NCI-H510A treated with DMSO at 0.1 percent for 48 hours (cell line): ENCODE measurements at regions not wholly inside any gene's neighbourhood (a gene's known extent, or its start where the extent isn't known, plus 50 kb on each side); places are given as distances from the start of the nearest gene placed in this dataset.

ENCODE experiments used
- DNase-seq: peaks from one replicate; lab custom pipeline; 2025; lab: John Stamatoyannopoulos, UW

DNA sequence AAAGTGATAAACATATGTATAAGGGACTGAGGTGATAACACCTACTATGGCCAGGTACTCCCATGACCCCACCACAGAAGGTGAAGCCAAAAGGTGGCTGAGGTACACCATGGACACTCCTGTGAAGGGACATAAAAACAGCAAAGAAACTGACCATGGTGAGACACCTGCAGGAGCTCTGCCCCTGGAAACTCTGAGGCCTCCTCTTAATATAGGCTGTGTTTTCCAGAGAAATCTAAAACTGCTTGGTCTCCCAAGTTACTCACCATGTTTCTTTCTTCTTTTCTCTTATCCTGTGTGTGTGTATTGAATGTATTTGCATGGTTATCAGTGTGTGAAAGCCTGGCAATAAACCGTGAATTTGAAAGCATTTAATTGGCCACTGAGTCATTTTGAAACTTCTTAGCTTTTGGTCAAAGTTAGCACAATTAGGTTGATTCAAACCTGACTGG lies 739.3 kb upstream of the GCFC2 start:
- DNase-seq: no peak

DNA sequence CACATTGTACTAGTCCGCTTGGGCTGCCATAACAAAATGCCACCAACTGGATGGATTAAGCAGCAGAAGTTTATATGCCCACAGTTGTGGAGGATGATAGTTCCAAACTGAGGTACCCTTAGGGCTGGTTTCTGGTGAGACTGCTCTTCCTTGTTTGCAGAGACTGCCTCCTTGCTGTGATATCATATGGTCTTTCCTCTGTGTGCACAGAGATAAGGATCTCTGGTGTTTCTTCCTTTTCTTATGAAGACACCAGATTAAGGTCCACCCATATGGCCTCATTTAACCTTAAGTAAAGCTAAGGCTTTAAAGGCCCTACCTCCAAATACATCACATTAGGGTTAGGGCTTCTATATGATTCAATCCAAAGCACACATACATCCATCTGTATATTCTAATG lies 738.2 kb upstream of the GCFC2 start:
- DNase-seq: no peak

DNA sequence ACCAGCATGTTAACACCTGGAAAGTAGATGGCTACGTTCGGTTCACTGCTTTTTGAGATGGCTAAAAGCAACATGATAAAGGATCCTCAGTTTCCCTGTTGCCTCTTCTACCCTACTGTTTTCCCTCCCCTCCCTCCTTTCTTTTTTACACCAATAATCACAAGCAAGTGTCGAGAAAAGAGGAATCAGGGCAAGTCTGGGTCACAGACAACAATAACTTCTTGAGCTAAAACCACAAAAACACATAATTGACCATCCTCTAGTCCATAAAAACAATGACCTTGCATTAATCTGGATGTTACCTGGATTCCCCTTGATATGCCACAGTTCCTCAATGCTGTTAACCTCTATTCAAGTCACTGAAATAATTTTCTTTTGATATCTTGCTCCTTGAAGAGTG lies 736.6 kb upstream of the GCFC2 start:
- DNase-seq: no peak

DNA sequence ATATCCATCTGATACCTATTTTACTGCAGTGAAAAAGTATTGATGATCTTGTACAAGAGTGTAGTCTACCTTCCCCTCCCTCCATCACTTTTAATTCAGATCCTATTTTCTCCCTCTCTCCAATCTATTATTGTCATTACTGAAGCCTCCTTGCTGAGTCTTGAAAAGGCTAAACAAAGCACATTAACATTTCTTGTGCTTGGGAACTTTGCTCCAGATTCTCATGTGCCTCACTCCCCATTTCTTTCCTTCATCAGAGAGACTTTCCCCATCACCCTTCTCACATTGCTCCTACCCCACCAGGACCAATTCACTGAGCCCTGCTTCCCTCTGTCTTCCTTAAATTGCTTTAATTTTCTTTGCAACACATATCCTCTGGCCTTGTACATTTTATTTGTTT lies 736.2 kb upstream of the GCFC2 start:
- DNase-seq: no peak

DNA sequence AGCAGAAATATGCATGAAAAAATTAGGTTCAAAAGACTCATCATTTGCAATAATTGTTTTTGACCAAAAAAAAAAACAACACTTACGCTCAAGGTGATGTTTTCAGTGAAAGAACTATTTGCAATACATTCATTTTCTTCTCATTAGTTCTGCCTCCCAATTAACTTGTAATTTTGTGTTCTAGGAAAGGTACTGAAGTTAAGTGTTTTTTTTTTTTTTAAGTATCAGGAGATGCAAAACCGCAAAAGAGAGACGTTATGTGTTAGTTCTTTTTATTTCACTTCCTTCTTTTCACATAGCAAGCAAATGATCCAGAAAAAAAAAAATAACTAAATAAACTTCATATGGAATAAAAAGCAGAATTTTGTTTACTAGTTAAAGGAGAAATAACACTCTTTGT lies 735.2 kb upstream of the GCFC2 start:
- DNase-seq: no peak

DNA sequence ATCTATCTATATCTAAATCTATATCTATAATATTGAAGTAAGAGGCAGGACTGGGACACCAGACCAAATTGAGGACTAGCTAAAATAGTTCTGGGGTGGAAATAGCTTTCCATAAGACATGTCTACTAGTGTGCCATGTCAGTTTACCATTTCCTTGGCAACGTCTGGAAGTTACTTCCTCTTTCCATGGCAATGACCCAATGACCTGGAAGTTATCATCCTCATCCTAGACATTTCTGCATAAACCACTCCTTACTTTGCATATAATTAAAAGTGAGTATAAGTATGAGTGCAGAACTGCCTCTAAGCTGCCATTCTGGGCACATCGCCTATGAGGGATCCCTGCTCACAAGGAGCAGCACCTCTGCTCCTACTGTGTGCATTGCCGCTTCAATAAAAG lies 734.0 kb upstream of the GCFC2 start:
- DNase-seq: no peak

DNA sequence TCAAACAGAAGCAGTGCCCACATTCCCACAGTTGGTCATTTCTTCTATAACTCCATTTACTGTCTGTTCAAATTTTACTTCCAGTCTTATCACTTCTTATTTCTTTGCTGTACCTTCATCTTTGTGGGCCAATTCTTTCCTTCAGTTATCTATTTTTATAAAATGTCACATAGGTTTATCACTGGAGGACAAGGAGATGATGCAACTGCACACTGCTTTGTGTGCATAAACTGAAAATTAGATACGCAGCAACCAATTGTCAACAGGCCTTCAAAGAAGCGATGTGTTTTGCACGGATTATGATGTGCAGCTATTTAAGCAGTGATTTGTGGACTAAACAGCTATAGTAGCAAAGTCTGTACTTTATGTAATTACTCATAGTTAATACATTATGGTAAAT lies 726.8 kb upstream of the GCFC2 start:
- DNase-seq: no peak

DNA sequence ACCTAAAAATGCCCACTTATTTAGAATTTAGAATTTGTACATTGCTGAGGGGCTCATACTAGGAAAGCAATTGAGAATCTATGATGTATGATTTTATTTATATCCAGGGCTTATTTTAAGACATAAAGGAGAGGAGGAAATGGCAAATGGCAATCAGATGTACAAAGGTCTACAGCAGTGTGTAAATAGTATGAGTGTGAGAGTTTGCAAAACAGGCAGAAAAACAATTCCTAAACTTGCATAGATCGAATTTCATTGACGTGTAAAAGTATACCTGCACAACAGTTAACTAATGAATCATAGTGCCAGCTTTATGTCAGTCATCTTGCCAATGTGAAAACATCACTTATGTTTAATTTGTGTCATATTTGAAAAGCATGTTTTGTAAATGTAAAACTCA lies 718.7 kb upstream of the GCFC2 start:
- DNase-seq: peak; percentile 33

DNA sequence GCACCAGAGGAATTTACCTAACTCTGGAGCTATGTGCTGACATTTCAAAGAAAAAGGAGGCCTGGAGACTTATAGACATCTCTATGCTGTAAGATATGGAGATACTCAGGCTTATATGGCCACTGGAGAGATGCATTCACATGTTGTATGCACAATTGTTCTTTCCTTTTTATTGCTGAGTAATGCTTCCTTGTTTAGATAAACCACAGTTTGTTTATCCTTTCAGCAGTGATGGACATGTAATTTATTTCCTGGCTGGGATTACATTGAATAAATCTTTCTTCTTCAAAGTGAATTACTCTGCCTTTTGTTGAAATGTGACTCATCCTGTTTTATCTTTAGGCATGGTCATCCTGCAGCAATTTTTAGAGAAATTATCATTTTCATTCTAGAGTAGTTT lies 716.7 kb upstream of the GCFC2 start:
- DNase-seq: no peak

DNA sequence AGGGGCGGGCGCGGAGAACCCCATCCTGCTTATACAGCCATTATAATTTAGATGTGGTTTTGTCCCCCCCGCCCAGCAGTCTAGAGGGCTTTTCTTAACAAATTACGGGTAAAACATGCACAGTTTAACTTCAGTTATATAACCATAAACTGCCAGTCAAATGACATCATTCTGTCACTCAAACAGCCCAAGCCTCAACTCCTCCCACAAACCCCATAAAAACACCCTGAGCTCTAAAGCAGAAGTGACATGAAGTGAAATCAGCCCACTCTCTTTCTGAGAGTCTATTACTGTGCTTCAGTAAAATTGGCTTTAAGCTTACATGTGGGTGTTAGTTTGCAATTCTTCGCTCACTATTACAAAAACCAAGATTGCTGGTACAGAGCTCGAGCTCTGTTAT lies 705.1 kb upstream of the GCFC2 start:
- DNase-seq: no peak

DNA sequence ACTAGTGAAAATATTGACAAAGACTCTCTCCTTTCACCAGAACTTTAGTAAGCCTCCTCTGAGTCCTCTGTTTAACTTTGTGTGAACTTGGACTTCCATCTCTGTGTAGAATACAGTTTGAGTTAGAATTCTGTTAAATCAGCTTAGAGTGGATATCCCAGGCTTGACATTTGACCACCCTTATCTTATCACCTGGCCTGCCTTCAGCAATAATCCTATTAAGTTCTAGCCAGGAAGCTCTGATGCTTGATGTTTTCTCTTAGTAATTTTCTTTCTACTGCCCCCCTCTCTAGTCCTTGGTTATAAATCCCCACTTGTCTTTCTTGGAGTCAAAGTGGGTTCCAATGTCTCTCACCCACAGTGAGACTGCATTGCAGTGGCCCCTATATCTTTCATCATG lies 702.7 kb upstream of the GCFC2 start:
- DNase-seq: no peak

DNA sequence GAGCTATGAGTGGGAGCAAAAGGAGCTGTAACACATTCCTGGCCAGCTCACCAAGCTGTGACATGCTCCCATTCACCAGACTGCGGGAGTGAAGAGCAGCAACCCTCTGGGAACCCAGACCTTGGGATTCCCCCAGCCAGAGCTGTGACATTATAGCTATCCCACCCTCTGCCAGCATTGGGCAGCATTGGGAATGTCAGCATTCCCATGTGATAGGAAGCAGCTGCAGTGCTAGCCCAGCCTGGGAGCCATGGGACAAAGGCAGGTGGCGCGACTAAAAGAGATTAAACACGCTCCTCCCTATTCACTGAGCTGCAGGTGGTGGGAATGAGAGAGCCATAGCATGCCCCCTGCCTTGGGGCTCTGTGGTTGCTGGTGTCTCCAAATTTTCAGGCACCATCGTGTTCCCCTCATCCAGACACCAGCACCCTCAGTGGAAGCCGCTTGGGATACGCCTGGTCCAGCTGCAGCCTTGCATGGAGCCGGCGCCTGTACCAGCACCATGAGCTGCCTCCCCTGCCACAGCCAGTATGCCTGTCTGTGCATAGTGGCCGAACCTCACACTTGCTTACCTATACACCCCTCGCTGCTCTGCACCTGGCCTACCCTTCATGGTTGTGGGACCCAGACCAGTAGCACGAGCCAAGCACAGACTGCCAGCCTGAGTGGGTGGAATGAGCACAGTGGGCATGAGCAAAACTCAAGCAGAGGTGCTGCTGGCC lies 695.6 kb upstream of the GCFC2 start:
- no peak for DNase-seq

DNA sequence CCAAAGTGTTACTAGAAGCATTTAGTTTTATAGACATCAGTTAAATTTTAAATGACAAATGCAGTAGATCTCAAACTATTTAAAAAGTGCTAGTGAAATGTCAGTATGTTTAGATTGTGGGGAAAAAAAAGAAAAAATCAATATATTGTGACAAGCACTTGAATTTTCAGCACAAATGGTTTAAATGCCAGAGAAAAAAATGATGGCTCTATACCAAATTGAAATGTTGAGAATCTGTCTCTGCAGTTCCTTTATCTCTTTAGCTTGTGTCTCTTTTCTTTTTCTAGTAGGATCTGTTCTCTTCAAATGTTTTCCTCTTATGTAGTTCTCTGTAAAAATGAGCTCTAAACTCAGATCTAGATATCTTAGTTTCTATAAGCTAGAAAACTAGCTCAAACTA lies 682.6 kb upstream of the GCFC2 start:
- no peak for DNase-seq

DNA sequence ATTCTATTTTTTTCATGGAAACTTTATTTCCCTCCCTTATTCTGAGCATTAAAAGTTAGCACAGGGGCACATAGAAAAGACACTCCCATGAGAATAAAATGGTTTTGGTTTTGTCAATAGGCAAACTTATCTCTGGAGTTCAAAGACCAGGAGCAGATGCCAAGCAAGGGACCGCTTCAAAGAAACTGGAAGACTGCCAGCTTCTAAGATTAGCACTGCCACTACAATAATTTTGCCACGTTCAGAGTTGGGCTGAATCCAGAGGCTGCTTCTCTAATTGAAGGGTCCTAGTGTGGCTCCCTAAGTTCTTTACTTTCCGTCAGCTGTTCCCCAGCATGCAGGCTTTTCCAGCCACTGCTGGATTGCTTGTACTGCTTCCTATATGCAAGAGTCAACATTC lies 681.0 kb upstream of the GCFC2 start:
- peak; percentile 11 for DNase-seq

DNA sequence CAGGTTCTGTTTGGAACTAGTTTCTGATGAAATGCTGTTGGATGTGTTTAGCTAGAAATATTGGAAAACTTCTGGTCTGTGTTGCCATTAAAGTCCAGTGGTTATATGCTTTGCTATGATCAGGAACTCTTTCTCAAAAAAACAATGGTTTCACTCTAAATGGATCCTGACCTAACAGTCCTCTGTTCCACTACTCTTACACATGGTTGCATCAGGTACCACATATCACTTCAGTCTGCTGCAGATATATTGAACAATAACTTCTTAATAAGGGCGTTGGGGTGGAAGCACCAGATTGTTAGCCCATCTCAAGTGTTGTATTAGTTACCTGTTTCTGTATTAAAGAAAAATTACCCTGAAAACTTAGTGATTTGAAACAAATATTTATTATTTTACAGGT lies 676.6 kb upstream of the GCFC2 start:
- no peak for DNase-seq

DNA sequence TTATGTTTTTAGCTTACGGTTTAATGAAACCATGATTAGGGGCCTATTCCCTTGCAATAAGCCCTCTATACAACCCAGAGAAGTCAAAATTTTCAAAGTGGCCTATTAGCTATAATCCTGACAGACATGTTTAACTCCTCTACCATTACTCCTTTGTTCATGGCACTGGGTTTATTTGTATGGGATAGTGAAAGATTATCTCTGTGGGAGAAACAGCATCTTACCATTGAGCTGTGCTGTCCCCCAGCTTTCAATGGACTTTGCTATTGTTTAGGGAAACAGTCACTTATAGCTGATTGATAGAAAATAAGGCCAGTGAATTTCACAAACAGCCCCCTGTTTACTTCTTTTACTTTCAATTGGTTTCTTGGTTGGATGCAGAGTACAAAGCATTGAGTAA lies 675.2 kb upstream of the GCFC2 start:
- no peak for DNase-seq

DNA sequence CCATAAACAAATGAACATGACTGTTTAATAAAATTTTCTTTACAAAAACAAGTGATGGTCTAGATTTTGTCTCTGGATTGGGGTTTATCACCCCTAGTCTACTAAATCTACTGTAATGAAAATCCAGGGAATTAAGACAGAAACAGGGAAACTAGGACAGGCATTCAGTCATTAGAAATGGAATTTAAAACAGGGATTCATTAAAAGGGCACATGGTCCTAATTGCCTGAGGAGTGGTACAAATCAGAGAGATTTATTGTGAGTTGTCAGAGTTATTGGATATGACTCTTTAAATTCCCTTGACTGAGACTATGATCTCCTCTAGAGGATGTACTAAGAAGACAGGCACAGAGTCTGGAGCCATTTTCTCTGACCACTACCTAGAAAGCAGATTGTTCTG lies 670.9 kb upstream of the GCFC2 start:
- DNase-seq: no peak

DNA sequence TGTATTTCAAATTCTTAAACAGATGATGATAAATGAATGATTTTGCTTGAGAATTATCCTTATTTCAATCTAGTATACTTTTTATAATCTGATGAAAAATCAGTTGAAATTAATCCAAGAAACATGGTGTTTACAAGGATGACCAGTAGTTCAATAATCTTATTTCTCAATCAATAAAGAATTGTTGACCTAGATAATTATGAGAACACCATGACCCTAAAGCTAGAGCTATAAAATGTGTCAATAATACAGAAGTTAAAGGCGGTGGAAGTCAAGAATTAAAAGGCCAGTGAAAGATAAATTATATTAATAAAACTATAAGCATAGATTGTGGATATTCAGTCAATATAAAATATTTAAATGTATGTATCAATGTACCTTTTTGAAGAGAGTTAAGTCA lies 667.4 kb upstream of the GCFC2 start:
- DNase-seq: no peak

DNA sequence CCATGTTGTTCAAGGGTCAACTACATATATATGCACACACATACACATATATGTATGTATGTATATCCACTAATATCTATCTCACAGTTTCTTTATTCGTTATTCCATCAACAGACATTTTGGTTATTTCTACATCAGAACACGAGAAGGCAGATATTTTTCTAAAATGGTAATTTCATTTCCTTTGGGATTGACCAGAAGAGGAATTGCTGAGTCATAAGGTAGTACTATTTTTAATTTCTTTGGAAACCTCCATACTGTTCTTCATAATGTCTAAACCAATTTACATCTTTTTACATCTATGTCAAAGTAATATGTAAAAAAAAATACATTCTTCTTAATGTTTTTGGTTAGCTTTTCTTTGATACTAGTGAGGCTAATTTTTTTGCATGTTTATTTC lies 630.7 kb upstream of the GCFC2 start:
- DNase-seq: no peak

DNA sequence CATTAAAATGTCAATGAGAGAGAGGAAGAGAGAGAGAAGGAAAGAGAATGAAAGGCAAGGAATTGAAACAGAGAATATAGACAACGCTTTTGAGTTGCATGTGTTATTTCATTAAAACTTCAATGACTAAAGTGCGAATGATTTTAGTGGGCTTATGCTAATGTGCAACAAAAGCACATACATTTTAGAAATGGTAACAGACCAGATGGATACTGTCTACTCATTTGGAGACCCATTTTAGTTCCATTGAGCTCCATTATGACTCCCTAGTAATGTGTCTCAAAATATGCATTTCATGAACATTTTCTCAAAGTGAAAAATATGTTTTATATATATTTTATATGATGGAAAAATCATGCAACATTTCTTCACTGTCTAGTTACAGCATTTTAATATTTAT lies 622.2 kb upstream of the GCFC2 start:
- no peak for DNase-seq

DNA sequence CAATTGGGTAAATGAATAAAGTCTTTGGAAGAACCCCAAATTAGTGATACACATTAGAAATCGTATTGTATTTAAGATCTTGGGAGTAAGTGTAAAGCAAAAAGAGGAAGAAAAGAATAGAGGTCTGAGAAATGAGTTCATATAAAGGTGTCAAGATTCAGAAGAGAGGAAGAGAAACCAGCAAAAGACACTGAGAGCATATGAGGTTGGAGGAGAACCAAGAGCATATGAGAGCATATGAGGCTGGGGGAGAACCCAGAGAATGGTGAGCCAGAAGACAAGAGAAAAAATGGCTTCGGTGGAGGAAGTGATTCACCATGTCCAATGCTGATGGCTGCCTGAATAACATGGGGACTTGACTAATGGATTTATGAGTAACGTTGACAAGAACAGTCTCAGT lies 620.1 kb upstream of the GCFC2 start:
- DNase-seq: no peak

DNA sequence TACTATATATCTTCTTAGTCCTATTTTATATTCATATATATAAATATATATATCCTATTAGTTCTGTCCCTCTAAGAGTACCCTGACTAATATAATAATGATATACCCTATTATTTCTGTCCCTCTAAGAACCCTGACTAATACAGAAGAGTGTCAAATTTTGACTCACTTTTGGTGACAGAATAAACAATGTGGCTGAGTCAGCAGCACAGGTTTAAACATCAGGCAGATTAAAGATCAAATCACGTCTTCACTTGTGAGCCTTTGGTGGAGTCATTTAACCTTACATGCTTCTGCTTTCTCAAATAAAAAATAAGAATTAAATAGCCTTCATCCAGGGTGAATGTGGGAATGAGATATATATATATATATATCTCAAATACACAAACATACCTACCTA lies 615.9 kb upstream of the GCFC2 start:
- DNase-seq: no peak

DNA sequence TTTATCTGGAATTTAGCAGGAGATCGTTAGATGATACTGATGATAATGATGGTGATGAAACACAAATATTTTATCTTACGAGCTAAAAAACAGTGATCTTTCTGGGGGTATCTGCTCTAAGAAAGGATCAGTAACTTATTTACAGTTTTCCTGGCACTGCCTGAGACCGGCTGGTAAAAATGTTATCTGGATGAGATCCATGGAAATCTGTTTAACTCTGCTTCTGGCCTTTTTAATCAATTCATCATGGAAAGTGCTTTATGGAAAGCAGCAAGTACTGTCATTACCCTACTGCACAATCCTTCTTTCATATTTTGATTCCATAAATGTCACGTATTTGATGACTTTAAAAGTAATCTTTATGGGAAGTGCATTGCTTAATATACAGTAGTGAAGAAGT lies 612.7 kb upstream of the GCFC2 start:
- no peak for DNase-seq

DNA sequence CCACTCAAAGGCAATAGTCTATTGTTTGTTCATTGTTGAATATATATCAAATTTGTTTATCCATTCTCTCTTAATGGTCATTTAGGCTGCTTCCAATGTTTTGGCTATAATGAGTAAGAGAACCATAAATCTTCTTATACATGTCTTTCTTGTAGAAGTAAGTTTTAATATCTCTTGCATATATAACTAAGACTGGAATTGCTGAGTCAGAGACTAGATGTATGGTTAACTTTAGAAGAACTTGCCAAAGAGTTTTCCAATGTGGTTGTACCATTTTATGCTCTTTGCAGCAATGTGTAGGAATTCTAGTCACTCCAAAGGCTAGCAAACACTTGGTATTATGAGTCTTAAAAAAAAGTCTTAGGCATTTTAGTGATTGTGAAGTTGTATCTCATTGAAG lies 610.0 kb upstream of the GCFC2 start:
- DNase-seq: no peak
